ENCODE measurements at regions not wholly inside any gene's neighbourhood (a gene's known extent, or its start where the extent isn't known, plus 50 kb on each side); places are given as distances from the start of the nearest gene placed in this dataset.

DNA sequence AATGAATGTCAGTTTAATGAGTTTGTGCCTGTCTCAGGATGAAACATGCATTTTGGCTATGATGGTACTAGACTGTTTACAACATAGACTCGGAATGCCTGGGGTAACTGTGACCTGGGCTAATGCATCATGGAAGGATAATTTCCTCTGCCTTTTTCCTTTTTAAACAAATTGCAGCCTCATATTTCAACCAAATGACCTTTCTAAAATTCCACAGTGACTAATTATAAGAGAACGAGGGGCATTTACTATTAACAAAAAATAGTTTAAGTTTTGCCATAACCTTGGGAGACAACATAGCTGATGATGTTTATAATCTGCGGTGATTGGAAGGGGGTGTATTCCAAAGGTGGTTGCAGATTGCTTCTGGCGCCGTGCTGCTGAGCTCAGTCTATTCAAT lies 1140.5 kb downstream of the GALC start:
- H3K36me3 ChIP-seq (ENCODE audit: insufficient read depth, low read length): no peaks in the 10 kb centered on the region
- H3F3A ChIP-seq (ENCODE audit: insufficient read depth, low read length, poor library complexity, severe bottlenecking): no peaks in the 10 kb centered on the region
- H3K9me3 ChIP-seq (ENCODE audit: low read length): no peaks in the 10 kb centered on the region
- no peaks in the 10 kb centered on the region for H3K27me3 ChIP-seq (ENCODE audit: insufficient read depth, low read depth, low read length)
- no peak overlapping the region for H3K27ac ChIP-seq (ENCODE audit: low read length)
- H3K9me2 ChIP-seq (ENCODE audit: insufficient read depth, low read length): no peaks in the 10 kb centered on the region
- H3K79me2 ChIP-seq (replicated peaks; ENCODE audit: insufficient read depth, low read length): no peaks in the 10 kb centered on the region
- TF ChIP-seq, protein P1, sequence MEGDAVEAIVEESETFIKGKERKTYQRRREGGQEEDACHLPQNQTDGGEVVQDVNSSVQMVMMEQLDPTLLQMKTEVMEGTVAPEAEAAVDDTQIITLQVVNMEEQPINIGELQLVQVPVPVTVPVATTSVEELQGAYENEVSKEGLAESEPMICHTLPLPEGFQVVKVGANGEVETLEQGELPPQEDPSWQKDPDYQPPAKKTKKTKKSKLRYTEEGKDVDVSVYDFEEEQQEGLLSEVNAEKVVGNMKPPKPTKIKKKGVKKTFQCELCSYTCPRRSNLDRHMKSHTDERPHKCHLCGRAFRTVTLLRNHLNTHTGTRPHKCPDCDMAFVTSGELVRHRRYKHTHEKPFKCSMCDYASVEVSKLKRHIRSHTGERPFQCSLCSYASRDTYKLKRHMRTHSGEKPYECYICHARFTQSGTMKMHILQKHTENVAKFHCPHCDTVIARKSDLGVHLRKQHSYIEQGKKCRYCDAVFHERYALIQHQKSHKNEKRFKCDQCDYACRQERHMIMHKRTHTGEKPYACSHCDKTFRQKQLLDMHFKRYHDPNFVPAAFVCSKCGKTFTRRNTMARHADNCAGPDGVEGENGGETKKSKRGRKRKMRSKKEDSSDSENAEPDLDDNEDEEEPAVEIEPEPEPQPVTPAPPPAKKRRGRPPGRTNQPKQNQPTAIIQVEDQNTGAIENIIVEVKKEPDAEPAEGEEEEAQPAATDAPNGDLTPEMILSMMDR (IDR thresholded peaks at IDR 0.05; ENCODE audit: poor library complexity, severe bottlenecking): no peak
- no peak for TF ChIP-seq EP300 (conservative IDR thresholded peaks at IDR 0.05; ENCODE audit: poor library complexity, severe bottlenecking)
- no peak for TF ChIP-seq SMC3 (conservative IDR thresholded peaks at IDR 0.05; ENCODE audit: poor library complexity)
- TF ChIP-seq RAD21 (conservative IDR thresholded peaks at IDR 0.05): no peak
- TF ChIP-seq EZH2 (IDR thresholded peaks at IDR 0.05; ENCODE audit: borderline replicate concordance, insufficient read depth, low read length, poor library complexity, severe bottlenecking): no peak
- TF ChIP-seq, protein P2, sequence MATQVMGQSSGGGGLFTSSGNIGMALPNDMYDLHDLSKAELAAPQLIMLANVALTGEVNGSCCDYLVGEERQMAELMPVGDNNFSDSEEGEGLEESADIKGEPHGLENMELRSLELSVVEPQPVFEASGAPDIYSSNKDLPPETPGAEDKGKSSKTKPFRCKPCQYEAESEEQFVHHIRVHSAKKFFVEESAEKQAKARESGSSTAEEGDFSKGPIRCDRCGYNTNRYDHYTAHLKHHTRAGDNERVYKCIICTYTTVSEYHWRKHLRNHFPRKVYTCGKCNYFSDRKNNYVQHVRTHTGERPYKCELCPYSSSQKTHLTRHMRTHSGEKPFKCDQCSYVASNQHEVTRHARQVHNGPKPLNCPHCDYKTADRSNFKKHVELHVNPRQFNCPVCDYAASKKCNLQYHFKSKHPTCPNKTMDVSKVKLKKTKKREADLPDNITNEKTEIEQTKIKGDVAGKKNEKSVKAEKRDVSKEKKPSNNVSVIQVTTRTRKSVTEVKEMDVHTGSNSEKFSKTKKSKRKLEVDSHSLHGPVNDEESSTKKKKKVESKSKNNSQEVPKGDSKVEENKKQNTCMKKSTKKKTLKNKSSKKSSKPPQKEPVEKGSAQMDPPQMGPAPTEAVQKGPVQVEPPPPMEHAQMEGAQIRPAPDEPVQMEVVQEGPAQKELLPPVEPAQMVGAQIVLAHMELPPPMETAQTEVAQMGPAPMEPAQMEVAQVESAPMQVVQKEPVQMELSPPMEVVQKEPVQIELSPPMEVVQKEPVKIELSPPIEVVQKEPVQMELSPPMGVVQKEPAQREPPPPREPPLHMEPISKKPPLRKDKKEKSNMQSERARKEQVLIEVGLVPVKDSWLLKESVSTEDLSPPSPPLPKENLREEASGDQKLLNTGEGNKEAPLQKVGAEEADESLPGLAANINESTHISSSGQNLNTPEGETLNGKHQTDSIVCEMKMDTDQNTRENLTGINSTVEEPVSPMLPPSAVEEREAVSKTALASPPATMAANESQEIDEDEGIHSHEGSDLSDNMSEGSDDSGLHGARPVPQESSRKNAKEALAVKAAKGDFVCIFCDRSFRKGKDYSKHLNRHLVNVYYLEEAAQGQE (IDR thresholded peaks at IDR 0.05; ENCODE audit: borderline replicate concordance): no peak
- no peak overlapping the region for H3K9ac ChIP-seq (ENCODE audit: low read length)
- no peaks in the 10 kb centered on the region for H4K20me1 ChIP-seq (ENCODE audit: insufficient read depth)
- no peak overlapping the region for H3K4me3 ChIP-seq (ENCODE audit: low read length)
- no peak overlapping the region for H3K4me2 ChIP-seq (ENCODE audit: low read length)
- H2AFZ ChIP-seq (ENCODE audit: low read depth, low read length): no peak overlapping the region

GRCh38 chr14:86847140-86847539 lies 1145.8 kb downstream of the GALC start:
- Histone ChIP-seq H3K4me3 (ENCODE audit: low read length) (no peak overlapping the region), H3K27ac (ENCODE audit: low read length) (no peak overlapping the region), H3K9me3 (ENCODE audit: low read length) (no peaks in the 10 kb centered on the region), H3K9me2 (ENCODE audit: insufficient read depth, low read length) (no peaks in the 10 kb centered on the region), H3K79me2 (replicated peaks; ENCODE audit: insufficient read depth, low read length) (no peaks in the 10 kb centered on the region), H3F3A (ENCODE audit: insufficient read depth, low read length, poor library complexity, severe bottlenecking) (no peaks in the 10 kb centered on the region), H3K36me3 (ENCODE audit: insufficient read depth, low read length) (no peaks in the 10 kb centered on the region), H2AFZ (ENCODE audit: low read depth, low read length) (no peak overlapping the region), H3K27me3 (ENCODE audit: insufficient read depth, low read depth, low read length) (no peaks in the 10 kb centered on the region), H3K4me2 (ENCODE audit: low read length) (no peak overlapping the region), H3K9ac (ENCODE audit: low read length) (no peak overlapping the region), H4K20me1 (ENCODE audit: insufficient read depth) (no peaks in the 10 kb centered on the region)
- TF ChIP-seq, protein P1 (IDR thresholded peaks at IDR 0.05; ENCODE audit: poor library complexity, severe bottlenecking): no peak
- TF ChIP-seq EZH2 (IDR thresholded peaks at IDR 0.05; ENCODE audit: borderline replicate concordance, insufficient read depth, low read length, poor library complexity, severe bottlenecking): no peak
- no peak for TF ChIP-seq MXI1 (conservative IDR thresholded peaks at IDR 0.05; ENCODE audit: poor library complexity, severe bottlenecking)
- TF ChIP-seq SMC3 (conservative IDR thresholded peaks at IDR 0.05; ENCODE audit: poor library complexity): no peak
- no peak for TF ChIP-seq TAF1 (IDR thresholded peaks at IDR 0.05; ENCODE audit: low read depth)
- TF ChIP-seq POLR2AphosphoS5 (IDR thresholded peaks at IDR 0.05): no peak
- TF ChIP-seq, protein P2 (IDR thresholded peaks at IDR 0.05; ENCODE audit: borderline replicate concordance): no peak
- no peak for TF ChIP-seq EP300 (conservative IDR thresholded peaks at IDR 0.05; ENCODE audit: poor library complexity, severe bottlenecking)
- TF ChIP-seq RAD21 (conservative IDR thresholded peaks at IDR 0.05): no peak
